WERI-Rb-1 (cell line): ENCODE measurements at regions not wholly inside any gene's neighbourhood (a gene's known extent, or its start where the extent isn't known, plus 50 kb on each side); places are given as distances from the start of the nearest gene placed in this dataset.

ENCODE experiments used
- DNase-seq: peaks from one replicate; pipeline ENCODE4 v3.0.0-alpha.2; 2020
- H3K27ac ChIP-seq: fragments of 250-450 bp; sonication (Bioruptor Pico); 2 replicates; pipeline ENCODE4 v1.5.1; 2020; ENCODE audit warnings: mild to moderate bottlenecking, moderate library complexity
- H3K27me3 ChIP-seq: fragments of 250-450 bp; sonication (Bioruptor Pico); 2 replicates; pipeline ENCODE4 v1.5.1; 2021; ENCODE audit warnings: mild to moderate bottlenecking, low read depth, moderate library complexity; ENCODE audit not compliant: insufficient read depth, severe bottlenecking
- H3K36me3 ChIP-seq: fragments of 250-450 bp; sonication (Bioruptor Pico); 2 replicates; pipeline ENCODE4 v1.5.1; 2020; ENCODE audit warnings: mild to moderate bottlenecking, moderate library complexity
- H3K4me3 ChIP-seq: 2 replicates; pipeline ENCODE4 v1.5.1; 2011; ENCODE audit warnings: low read depth, mild to moderate bottlenecking, control low read depth, low read length
- H3K9me3 ChIP-seq: fragments of 250-450 bp; sonication (Bioruptor Pico); 2 replicates; pipeline ENCODE4 v1.5.1; 2021; ENCODE audit warnings: mild to moderate bottlenecking, moderate library complexity; ENCODE audit not compliant: severe bottlenecking
- TF ChIP-seq, protein P1 (sequence below): IDR thresholded peaks from 2 replicates; pipeline ENCODE4 v1.5.1; 2011; ENCODE audit warnings: low read depth, mild to moderate bottlenecking, control low read depth, inconsistent platforms, low read length

DNA sequence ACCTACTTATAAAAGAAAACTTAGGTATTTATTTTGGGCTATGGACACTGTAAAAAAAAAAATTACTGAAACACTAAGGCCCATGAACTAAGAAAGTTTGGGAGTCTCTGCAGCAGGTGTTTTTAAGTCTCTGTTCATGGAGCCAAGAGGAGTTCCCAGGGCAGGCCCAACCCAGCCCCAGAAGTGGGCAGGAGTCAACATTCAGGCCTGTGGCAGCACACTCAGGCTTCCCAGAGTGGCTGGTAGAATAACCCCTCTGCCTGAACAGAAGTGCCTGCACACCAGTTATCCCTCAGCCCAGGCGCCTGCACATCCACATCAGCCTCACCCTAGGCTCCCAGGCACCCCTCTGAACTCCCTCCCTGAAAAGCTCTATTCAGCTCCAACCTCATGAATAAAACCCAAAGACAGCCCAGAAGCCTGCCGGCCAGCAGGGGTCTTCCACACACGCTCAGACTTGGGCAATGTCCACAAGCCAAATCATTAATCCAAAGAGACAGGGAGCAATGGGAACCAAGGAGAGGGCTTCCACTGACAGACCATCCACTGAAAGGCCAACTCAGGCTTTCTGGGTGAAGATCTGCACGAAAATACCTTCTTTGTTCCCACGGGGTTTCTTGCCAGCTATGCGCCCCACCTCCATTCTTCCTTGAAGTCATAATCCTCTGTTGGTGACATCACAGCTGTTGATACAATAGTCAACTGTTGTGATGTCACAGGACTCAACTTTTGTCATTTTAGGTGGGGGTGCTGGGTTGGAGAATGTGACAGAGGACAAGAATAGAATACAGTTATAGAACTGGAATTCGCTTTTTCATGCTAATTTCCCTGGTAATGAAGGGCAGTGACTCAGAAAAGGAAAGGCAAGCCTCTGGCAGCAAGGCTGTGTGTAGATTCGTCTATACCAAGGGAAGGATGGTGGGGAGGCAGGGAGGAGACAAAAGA lies 83.7 kb downstream of the RPL27A start:
- DNase-seq, result no peak
- no peaks in the 10 kb centered on the region for H3K27me3 ChIP-seq
- H3K27ac ChIP-seq, result no peak overlapping the region
- no peak overlapping the region for H3K4me3 ChIP-seq
- H3K36me3 ChIP-seq, result no peaks in the 10 kb centered on the region; the same call in 1 of the 2 replicates
- TF ChIP-seq, protein P1, sequence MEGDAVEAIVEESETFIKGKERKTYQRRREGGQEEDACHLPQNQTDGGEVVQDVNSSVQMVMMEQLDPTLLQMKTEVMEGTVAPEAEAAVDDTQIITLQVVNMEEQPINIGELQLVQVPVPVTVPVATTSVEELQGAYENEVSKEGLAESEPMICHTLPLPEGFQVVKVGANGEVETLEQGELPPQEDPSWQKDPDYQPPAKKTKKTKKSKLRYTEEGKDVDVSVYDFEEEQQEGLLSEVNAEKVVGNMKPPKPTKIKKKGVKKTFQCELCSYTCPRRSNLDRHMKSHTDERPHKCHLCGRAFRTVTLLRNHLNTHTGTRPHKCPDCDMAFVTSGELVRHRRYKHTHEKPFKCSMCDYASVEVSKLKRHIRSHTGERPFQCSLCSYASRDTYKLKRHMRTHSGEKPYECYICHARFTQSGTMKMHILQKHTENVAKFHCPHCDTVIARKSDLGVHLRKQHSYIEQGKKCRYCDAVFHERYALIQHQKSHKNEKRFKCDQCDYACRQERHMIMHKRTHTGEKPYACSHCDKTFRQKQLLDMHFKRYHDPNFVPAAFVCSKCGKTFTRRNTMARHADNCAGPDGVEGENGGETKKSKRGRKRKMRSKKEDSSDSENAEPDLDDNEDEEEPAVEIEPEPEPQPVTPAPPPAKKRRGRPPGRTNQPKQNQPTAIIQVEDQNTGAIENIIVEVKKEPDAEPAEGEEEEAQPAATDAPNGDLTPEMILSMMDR, result no peak
- H3K9me3 ChIP-seq, result no peaks in the 10 kb centered on the region

GRCh38 chr11:8766988-8767374 lies 84.4 kb downstream of the RPL27A start:
- TF ChIP-seq, protein P1, result no peak
- Histone ChIP-seq H3K27ac (no peak overlapping the region), H3K9me3 (no peaks in the 10 kb centered on the region), H3K36me3 (no peaks in the 10 kb centered on the region; the same call in 1 of the 2 replicates), H3K27me3 (no peaks in the 10 kb centered on the region), H3K4me3 (no peak overlapping the region)
- DNase-seq, result no peak

DNA sequence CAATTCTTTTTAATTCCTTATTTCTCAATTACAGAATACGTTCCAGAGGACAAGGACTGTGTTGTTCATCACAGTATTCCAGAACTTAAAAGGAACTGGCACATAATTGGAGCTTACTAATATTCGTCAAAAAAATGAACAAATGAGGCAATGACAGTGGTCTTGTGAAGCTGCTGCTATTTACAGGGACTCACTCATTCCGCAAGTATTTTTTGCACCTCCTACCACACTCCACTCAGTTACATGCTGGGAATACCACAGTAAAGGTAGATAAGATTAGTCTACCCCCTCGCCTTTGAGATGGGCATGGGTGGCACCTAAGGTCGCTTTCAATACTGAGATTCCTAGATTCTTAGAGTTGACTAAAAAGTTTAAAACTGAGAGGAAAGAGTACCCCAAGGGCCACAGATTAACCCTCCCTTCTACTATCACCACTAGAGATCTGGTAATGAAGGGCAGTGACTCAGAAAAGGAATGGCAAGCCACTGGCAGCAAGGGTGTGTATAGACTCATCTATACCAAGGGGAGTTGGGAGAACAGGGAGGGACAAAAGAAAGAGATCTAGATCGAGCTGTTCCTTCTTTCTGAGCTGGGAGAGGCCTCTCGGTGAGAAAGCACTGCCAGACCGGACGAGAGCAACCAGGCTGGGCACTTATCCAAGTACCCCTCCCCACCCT lies 85.0 kb downstream of the RPL27A start:
- H3K36me3 ChIP-seq, result no peaks in the 10 kb centered on the region; the same call in 1 of the 2 replicates
- no peaks in the 10 kb centered on the region for H3K27me3 ChIP-seq
- no peaks in the 10 kb centered on the region for H3K9me3 ChIP-seq
- no peak for DNase-seq
- H3K4me3 ChIP-seq, result no peak overlapping the region
- H3K27ac ChIP-seq, result no peak overlapping the region
- TF ChIP-seq, protein P1, result no peak

- no peaks in the 10 kb centered on the region for H3K27me3 ChIP-seq
These were observed 86.2 kb downstream of the RPL27A start for GRCh38 chr11:8768625-8769333.

More at GRCh38 chr11:8768625-8769333, 86.2 kb downstream of the RPL27A start:
- Histone ChIP-seq H3K4me3 (no peak overlapping the region), H3K27ac (no peak overlapping the region), H3K36me3 (no peaks in the 10 kb centered on the region; the same call in 1 of the 2 replicates), H3K9me3 (no peaks in the 10 kb centered on the region)
- TF ChIP-seq, protein P1, result peak; percentile 19; the same call in 1 of the 2 replicates
- DNase-seq, result no peak
